ENCODE measurements at regions not wholly inside any gene's neighbourhood (a gene's known extent, or its start where the extent isn't known, plus 50 kb on each side); places are given as distances from the start of the nearest gene placed in this dataset.

GRCh38 chr6:9942131-9942530, 472.7 kb downstream of the TFAP2A start:
- DNase-seq (ENCODE audit: low read depth in 2 of 2): no peak

GRCh38 chr6:9938801-9939200, 476.1 kb downstream of the TFAP2A start:
- no peak for DNase-seq (ENCODE audit: low read depth in 2 of 2)

GRCh38 chr6:9937031-9937763, 477.7 kb downstream of the TFAP2A start:
- DNase-seq (ENCODE audit: low read depth in 2 of 2): no peak

GRCh38 chr6:9936551-9936950, 478.3 kb downstream of the TFAP2A start:
- DNase-seq (ENCODE audit: low read depth in 2 of 2): no peak

- no peak for DNase-seq (ENCODE audit: low read depth in 2 of 2)
Observed at GRCh38 chr6:9933677-9934076, 481.2 kb downstream of the TFAP2A start.

GRCh38 chr6:9927275-9927674, 487.6 kb downstream of the TFAP2A start:
- no peak for DNase-seq (ENCODE audit: low read depth in 2 of 2)

GRCh38 chr6:9924971-9925370, 489.9 kb downstream of the TFAP2A start:
- DNase-seq (ENCODE audit: low read depth in 2 of 2): no peak

- no peak for DNase-seq (ENCODE audit: low read depth in 2 of 2)
Observed at GRCh38 chr6:9921366-9921765, 493.5 kb downstream of the TFAP2A start.

- DNase-seq (ENCODE audit: low read depth in 2 of 2): no peak
Observed at GRCh38 chr6:9914951-9915350, 499.9 kb downstream of the TFAP2A start.

GRCh38 chr6:9901376-9901775, 513.5 kb downstream of the TFAP2A start:
- DNase-seq (ENCODE audit: low read depth in 2 of 2): no peak

- DNase-seq (ENCODE audit: low read depth in 2 of 2): no peak
Observed at GRCh38 chr6:9896806-9897205, 518.1 kb downstream of the TFAP2A start.

- no peak for DNase-seq (ENCODE audit: low read depth in 2 of 2)
Observed at GRCh38 chr6:9890893-9891292, 524.0 kb downstream of the TFAP2A start.

GRCh38 chr6:9890469-9890868, 524.4 kb downstream of the TFAP2A start:
- DNase-seq (ENCODE audit: low read depth in 2 of 2): no peak

- DNase-seq (ENCODE audit: low read depth in 2 of 2): no peak
Observed at GRCh38 chr6:9878535-9878934, 536.3 kb downstream of the TFAP2A start.

GRCh38 chr6:9875605-9876353, 539.1 kb downstream of the TFAP2A start:
- no peak for DNase-seq (ENCODE audit: low read depth in 2 of 2)

- no peak for DNase-seq (ENCODE audit: low read depth in 2 of 2)
Observed at GRCh38 chr6:9862603-9863167, 552.2 kb downstream of the TFAP2A start.

- no peak for DNase-seq (ENCODE audit: low read depth in 2 of 2)
Observed at GRCh38 chr6:9851541-9852380, 563.1 kb downstream of the TFAP2A start.

- DNase-seq (ENCODE audit: low read depth in 2 of 2): no peak
Observed at GRCh38 chr6:9851006-9851405, 563.9 kb downstream of the TFAP2A start.

GRCh38 chr6:9848094-9848493, 566.8 kb downstream of the TFAP2A start:
- no peak for DNase-seq (ENCODE audit: low read depth in 2 of 2)

- no peak for DNase-seq (ENCODE audit: low read depth in 2 of 2)
Observed at GRCh38 chr6:9841886-9842725, 572.8 kb downstream of the TFAP2A start.

GRCh38 chr6:9834233-9834632, 580.6 kb downstream of the TFAP2A start:
- no peak for DNase-seq (ENCODE audit: low read depth in 2 of 2)

Data from stimulated activated CD4-positive, alpha-beta T cell treated with anti-CD3 and anti-CD28 coated beads, Interleukin-1b, Interleukin-23, amount 100 ng/mL, for 4 hours (primary cell).